M059J (cell line): ENCODE measurements at regions not wholly inside any gene's neighbourhood (a gene's known extent, or its start where the extent isn't known, plus 50 kb on each side); places are given as distances from the start of the nearest gene placed in this dataset.

Experiments used
- DNase-seq: peaks from one replicate; pipeline ENCODE4 v3.0.0-alpha.2; 2012; ENCODE audit warnings: low read depth

- DNase-seq: no peak
These were observed 506.2 kb upstream of the TBX3 start for GRCh38 chr12:115190010-115190770.

- DNase-seq: peak; percentile 22
These were observed 501.5 kb upstream of the TBX3 start for GRCh38 chr12:115185506-115185905.

GRCh38 chr12:115183752-115184151, 499.8 kb upstream of the TBX3 start:
- no peak for DNase-seq

- no peak for DNase-seq
These were observed 493.9 kb upstream of the TBX3 start for GRCh38 chr12:115177899-115178298.

GRCh38 chr12:115176741-115177400, 492.9 kb upstream of the TBX3 start:
- DNase-seq: peak; percentile 22

GRCh38 chr12:115174920-115175319, 490.9 kb upstream of the TBX3 start:
- DNase-seq: no peak

GRCh38 chr12:115172521-115172920, 488.5 kb upstream of the TBX3 start:
- DNase-seq: peak; percentile 69

- no peak for DNase-seq
These were observed 486.0 kb upstream of the TBX3 start for GRCh38 chr12:115169981-115170380.

GRCh38 chr12:115166698-115167315, 482.8 kb upstream of the TBX3 start:
- DNase-seq: peak; percentile 50

GRCh38 chr12:115163710-115164109, 479.7 kb upstream of the TBX3 start:
- no peak for DNase-seq

GRCh38 chr12:115160271-115161128, 476.5 kb upstream of the TBX3 start:
- DNase-seq: no peak

- no peak for DNase-seq
These were observed 474.8 kb upstream of the TBX3 start for GRCh38 chr12:115158816-115159215.

- peak; percentile 100 for DNase-seq
These were observed 472.0 kb upstream of the TBX3 start for GRCh38 chr12:115155665-115156645.

GRCh38 chr12:115149685-115150378, 465.9 kb upstream of the TBX3 start:
- peak; percentile 99 for DNase-seq

GRCh38 chr12:115149279-115149678, 465.3 kb upstream of the TBX3 start:
- DNase-seq: peak; percentile 81

- DNase-seq: no peak
These were observed 463.9 kb upstream of the TBX3 start for GRCh38 chr12:115147916-115148315.

- DNase-seq: no peak
These were observed 462.5 kb upstream of the TBX3 start for GRCh38 chr12:115146453-115146852.

GRCh38 chr12:115144425-115144824, 460.4 kb upstream of the TBX3 start:
- no peak for DNase-seq

- DNase-seq: no peak
These were observed 457.1 kb upstream of the TBX3 start for GRCh38 chr12:115140981-115141655.
